ENCODE measurements at regions not wholly inside any gene's neighbourhood (a gene's known extent, or its start where the extent isn't known, plus 50 kb on each side); places are given as distances from the start of the nearest gene placed in this dataset.

DNA sequence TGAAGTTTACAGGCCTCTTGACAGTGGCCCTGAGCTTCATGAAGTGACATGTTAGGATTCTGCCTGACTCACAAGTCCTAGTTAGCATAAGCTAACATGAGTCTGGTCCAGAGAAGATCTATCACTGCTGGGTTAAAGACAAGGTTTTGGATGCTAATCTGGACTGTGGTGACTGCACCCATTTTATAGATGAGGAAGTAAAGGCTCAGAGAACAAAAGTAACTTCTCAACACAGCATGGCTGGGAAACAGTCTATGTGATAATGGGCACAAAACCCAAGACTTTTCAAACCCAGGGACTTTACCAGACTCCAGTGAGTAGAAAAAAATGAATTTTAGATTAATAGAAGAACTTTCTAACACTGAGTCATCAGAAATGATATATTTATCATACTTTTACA is 236.8 kb upstream of the IRX5 start:
- TF ChIP-seq, protein P1, sequence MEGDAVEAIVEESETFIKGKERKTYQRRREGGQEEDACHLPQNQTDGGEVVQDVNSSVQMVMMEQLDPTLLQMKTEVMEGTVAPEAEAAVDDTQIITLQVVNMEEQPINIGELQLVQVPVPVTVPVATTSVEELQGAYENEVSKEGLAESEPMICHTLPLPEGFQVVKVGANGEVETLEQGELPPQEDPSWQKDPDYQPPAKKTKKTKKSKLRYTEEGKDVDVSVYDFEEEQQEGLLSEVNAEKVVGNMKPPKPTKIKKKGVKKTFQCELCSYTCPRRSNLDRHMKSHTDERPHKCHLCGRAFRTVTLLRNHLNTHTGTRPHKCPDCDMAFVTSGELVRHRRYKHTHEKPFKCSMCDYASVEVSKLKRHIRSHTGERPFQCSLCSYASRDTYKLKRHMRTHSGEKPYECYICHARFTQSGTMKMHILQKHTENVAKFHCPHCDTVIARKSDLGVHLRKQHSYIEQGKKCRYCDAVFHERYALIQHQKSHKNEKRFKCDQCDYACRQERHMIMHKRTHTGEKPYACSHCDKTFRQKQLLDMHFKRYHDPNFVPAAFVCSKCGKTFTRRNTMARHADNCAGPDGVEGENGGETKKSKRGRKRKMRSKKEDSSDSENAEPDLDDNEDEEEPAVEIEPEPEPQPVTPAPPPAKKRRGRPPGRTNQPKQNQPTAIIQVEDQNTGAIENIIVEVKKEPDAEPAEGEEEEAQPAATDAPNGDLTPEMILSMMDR (IDR thresholded peaks at IDR 0.05), result no peak
- Histone ChIP-seq H3K27ac (no peak overlapping the region), H3K4me3 (no peak overlapping the region)
- DNase-seq (ENCODE audit: low spot score), result no peak

DNA sequence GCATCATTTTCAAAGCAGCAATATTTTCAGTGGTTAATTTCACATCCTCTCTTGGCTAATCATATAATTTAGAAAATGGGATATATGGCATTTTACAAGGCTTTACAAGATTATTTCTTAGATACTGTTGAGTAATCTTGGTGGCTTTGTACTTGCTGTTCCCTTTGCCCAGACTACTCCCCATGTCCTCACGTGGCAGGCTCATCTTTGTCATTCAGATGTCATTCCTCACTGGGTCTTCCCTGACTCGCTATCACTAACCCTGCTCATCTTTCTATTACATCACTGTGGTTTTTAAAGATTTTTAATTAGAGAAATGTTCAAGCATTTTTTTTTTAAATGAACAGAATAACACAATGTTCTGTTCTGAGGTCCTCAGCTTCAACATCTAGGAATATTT is 240.0 kb upstream of the IRX5 start:
- H3K4me3 ChIP-seq, result no peak overlapping the region
- TF ChIP-seq, protein P1 (IDR thresholded peaks at IDR 0.05), result no peak
- DNase-seq (ENCODE audit: low spot score), result no peak
- no peak overlapping the region for H3K27ac ChIP-seq

DNA sequence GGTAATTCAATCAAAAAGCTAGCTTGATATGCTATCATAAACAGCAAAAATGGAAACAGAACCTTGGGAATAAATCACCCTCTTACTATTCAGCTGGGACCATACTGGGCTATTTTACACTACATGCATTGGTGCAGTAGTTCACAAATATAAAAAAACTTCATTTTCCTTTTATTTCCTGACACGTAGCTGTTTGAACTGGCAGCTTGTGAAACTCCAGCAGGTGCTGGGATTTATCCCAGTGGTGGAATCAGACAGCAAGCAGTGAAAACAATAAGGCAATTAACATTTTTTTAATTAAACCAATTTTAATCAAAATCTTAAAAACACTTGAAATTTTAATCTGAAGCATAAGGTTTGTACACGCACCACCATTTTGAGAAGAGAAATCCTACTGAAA is 240.4 kb upstream of the IRX5 start:
- Histone ChIP-seq H3K4me3 (no peak overlapping the region), H3K27ac (no peak overlapping the region)
- no peak for DNase-seq (ENCODE audit: low spot score)
- TF ChIP-seq, protein P1 (IDR thresholded peaks at IDR 0.05), result no peak

DNA sequence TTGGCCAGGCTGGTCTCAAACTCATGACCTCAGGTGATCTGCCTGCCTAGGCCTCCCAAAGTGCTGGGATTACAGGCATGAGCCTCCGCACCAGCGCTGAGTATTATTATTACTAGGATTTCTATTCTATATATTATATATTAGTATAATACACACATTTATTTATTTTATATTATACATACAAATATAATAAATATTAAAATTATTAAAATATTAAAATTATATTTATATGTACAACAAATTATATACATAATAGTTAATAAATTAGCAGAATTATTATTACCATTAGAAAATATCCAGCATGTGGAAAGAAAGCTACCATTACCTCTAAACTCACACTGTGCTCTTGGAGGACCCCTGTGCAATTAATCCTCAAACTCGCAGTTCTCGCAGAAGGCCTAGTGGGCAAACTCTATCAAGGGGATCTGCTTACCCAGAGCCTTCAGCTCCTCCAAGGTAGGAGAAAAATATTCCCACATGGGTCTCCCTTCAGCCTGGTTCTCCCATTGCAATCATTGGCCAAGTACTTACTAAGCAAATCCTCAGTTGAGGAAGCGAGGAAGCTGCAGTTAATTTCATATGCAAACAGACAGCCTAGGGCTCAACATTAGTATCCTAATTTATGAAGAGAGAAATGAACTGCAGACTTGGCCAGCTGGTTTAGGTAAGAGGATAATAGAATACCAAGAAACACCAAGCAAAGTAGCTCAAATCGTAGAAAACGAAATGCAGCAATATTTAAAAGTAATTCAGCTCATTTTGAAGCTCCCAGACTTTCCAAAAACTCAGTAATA is 241.4 kb upstream of the IRX5 start:
- TF ChIP-seq, protein P1 (IDR thresholded peaks at IDR 0.05), result no peak
- Histone ChIP-seq H3K4me3 (no peak overlapping the region), H3K27ac (no peak overlapping the region)
- DNase-seq (ENCODE audit: low spot score), result no peak

DNA sequence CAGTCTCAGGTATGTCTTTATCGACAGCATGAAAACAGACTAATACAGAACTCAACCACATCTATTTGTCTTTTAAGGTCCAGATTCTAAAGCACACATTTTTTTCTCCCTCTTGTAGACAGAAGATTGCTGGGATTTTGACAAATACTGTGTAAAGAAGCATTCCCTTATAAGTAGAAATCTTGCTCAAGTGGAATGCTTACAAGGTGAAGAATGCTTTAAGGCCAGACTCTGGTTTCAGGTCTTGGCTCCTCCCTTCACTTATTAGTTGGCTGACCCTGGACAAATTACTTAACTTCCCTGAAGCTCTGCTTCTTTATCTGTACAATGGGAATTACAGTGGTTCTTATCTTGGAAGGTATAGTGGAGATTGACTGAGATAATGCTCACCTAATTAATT is 242.3 kb upstream of the IRX5 start:
- no peak overlapping the region for H3K27ac ChIP-seq
- H3K4me3 ChIP-seq, result no peak overlapping the region
- TF ChIP-seq, protein P1 (IDR thresholded peaks at IDR 0.05), result no peak
- no peak for DNase-seq (ENCODE audit: low spot score)

DNA sequence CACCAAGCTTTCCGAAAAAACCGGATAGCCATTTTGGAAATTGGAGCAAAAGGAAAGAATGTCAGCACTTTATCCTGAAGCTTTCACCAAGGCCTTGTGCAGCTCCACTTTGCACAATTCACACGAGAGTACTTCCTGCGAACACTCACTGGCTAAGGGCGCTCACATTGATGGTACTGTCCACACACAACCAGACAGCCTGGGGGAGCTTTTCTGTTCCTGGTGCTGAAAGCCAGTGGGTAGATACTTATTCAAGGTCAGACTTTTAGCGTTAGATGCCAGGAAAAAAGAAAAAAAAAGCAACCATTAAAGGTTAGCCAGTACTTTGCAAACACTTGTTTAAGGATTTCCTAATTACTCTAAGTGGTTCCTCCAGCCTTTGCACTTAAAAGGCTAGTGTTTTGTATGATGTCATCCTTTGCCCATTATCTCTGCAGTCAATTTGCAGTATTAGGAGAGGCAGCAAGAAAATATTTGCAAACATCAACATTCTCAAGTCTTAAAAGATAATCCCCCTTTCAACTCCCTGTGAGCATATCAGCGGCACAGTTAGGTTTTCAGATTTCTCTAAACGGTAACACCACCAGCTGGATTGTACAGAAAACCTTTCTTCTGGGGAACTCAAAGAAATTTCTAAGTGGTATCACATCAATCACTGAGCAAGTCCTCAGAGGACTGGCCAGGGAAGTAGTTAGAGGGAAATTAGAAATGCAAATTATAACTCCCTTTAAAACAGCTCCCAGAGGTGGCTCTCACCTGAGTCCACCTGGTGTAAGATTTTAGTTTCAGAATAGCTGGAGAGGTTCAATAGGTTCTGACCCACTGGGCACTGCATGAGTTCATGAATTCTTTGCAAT is 243.4 kb upstream of the IRX5 start:
- TF ChIP-seq, protein P1 (IDR thresholded peaks at IDR 0.05), result no peak
- no peak for DNase-seq (ENCODE audit: low spot score)
- Histone ChIP-seq H3K27ac (no peak overlapping the region), H3K4me3 (no peak overlapping the region)

All from coronary artery (tissue), 2 donors.